Neural cell (in vitro differentiated cells): ENCODE measurements at regions not wholly inside any gene's neighbourhood (a gene's known extent, or its start where the extent isn't known, plus 50 kb on each side); places are given as distances from the start of the nearest gene placed in this dataset.

Experiments used
- H2AFZ ChIP-seq: fragments of 200-600, 300-800 bp; sonication (generic), shearing (Covaris generic); 2 replicates; pipeline ENCODE4 v1.6.0; 2014; ENCODE audit warnings: low read depth, mild to moderate bottlenecking, antibody characterized with exemption, low read length, moderate library complexity
- H3F3A ChIP-seq: fragments of 200-600 bp; shearing (Covaris generic); 2 replicates; pipeline ENCODE4 v1.6.1; 2016; ENCODE audit warnings: mild to moderate bottlenecking, moderate library complexity, mixed read lengths, antibody characterized with exemption, low read length; ENCODE audit not compliant: insufficient read depth, poor library complexity, severe bottlenecking
- H3K27ac ChIP-seq: fragments of 200-600, 300-800 bp; sonication (generic), shearing (Covaris generic); 2 replicates; pipeline ENCODE4 v1.5.1; 2014; ENCODE audit warnings: mild to moderate bottlenecking, low read length, moderate library complexity
- H3K27me3 ChIP-seq: fragments of 300-800, 200-600 bp; sonication (generic), shearing (Covaris generic); 2 replicates; pipeline ENCODE4 v1.6.0; 2014; ENCODE audit warnings: mild to moderate bottlenecking, low read depth, low read length, moderate library complexity; ENCODE audit not compliant: insufficient read depth
- H3K36me3 ChIP-seq: fragments of 300-800, 200-600 bp; sonication (generic), shearing (Covaris generic); 2 replicates; pipeline ENCODE4 v1.5.1; 2014; ENCODE audit warnings: mild to moderate bottlenecking, antibody characterized with exemption, low read length, moderate library complexity; ENCODE audit not compliant: insufficient read depth
- H3K4me2 ChIP-seq: fragments of 300-800, 200-600 bp; sonication (generic), shearing (Covaris generic); 2 replicates; pipeline ENCODE4 v1.6.0; 2014; ENCODE audit warnings: mild to moderate bottlenecking, low read length
- H3K4me3 ChIP-seq: fragments of 300-800, 200-600 bp; sonication (generic), shearing (Covaris generic); 2 replicates; pipeline ENCODE4 v1.5.1; 2014; ENCODE audit warnings: mild to moderate bottlenecking, low read length, moderate library complexity
- H3K79me2 ChIP-seq: fragments of 200-600 bp; shearing (Covaris generic); replicated peaks from 2 replicates; pipeline ENCODE4 v1.6.0; 2014; ENCODE audit warnings: mild to moderate bottlenecking, low read length, moderate library complexity; ENCODE audit not compliant: insufficient read depth
- H3K9ac ChIP-seq: fragments of 300-800, 200-600 bp; sonication (generic), shearing (Covaris generic); 2 replicates; pipeline ENCODE4 v1.6.1; 2016; ENCODE audit warnings: mild to moderate bottlenecking, low read length, mixed read lengths
- H3K9me2 ChIP-seq: fragments of 200-600 bp; shearing (Covaris generic); 2 replicates; pipeline ENCODE4 v1.6.1; 2016; ENCODE audit warnings: mild to moderate bottlenecking, low read length, mixed read lengths; ENCODE audit not compliant: insufficient read depth
- H3K9me3 ChIP-seq: fragments of 200-600, 300-800 bp; sonication (generic), shearing (Covaris generic); 2 replicates; pipeline ENCODE4 v1.6.1; 2016; ENCODE audit warnings: mild to moderate bottlenecking, mixed run types, low read length, moderate library complexity, mixed read lengths
- H4K20me1 ChIP-seq: fragments of 200-600 bp; shearing (Covaris generic); 2 replicates; pipeline ENCODE4 v1.6.1; 2016; ENCODE audit warnings: mild to moderate bottlenecking, mixed run types; ENCODE audit not compliant: insufficient read depth
- EP300 ChIP-seq: fragments of 450-650 bp; conservative IDR thresholded peaks from 2 replicates; pipeline ENCODE4 v1.6.1; 2014; ENCODE audit warnings: antibody characterized with exemption, mild to moderate bottlenecking, moderate library complexity; ENCODE audit not compliant: poor library complexity, severe bottlenecking
- EZH2 ChIP-seq: fragments of 200-600, 300-800 bp; shearing (Covaris generic), sonication (generic); IDR thresholded peaks from 2 replicates; pipeline ENCODE4 v1.6.1; 2014; ENCODE audit warnings: antibody characterized with exemption, low read length, borderline replicate concordance, mild to moderate bottlenecking; ENCODE audit not compliant: insufficient read depth, poor library complexity, severe bottlenecking
- MXI1 ChIP-seq: fragments of 450-650 bp; conservative IDR thresholded peaks from 2 replicates; pipeline ENCODE4 v1.6.1; 2014; ENCODE audit warnings: antibody characterized with exemption, mild to moderate bottlenecking; ENCODE audit not compliant: poor library complexity, severe bottlenecking
- POLR2AphosphoS5 ChIP-seq: IDR thresholded peaks from 2 replicates; pipeline ENCODE4 v1.6.1; 2012
- RAD21 ChIP-seq: fragments of 450-650 bp; conservative IDR thresholded peaks from 2 replicates; pipeline ENCODE4 v1.6.1; 2014; ENCODE audit warnings: antibody characterized with exemption, mild to moderate bottlenecking, moderate library complexity
- SMC3 ChIP-seq: fragments of 450-650 bp; conservative IDR thresholded peaks from 2 replicates; pipeline ENCODE4 v1.6.1; 2014; ENCODE audit warnings: antibody characterized with exemption, mild to moderate bottlenecking, moderate library complexity; ENCODE audit not compliant: poor library complexity
- TAF1 ChIP-seq: IDR thresholded peaks from 2 replicates; pipeline ENCODE4 v1.6.1; 2012; ENCODE audit warnings: low read depth
- TF ChIP-seq, protein P1 (sequence below): IDR thresholded peaks from 2 replicates; pipeline ENCODE4 v1.6.1; 2012; ENCODE audit warnings: borderline replicate concordance
- TF ChIP-seq, protein P2 (sequence below): fragments of 450-650 bp; IDR thresholded peaks from 2 replicates; pipeline ENCODE4 v1.5.1; 2014; ENCODE audit warnings: antibody characterized with exemption, mild to moderate bottlenecking, moderate library complexity; ENCODE audit not compliant: poor library complexity, severe bottlenecking

DNA sequence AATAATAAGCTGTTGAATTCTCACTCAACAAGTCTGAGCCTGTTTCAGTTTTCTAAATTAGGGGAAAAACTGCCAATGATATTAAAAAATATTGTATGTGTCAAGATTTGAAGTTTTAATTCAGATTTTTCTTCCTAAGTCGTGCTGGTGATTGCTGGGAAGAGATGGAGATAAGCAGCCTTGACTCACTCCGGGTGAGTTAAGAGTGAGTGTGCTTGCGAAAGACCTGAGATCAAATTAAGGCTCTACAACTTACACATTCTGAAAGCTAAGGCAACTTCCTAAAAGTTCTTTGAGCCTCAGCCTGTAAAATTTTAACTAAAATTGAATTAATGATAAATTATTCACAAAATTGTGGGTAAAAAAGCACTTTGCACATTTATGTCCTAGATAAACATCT lies 1441.2 kb downstream of the PCDH7 start:
- Histone ChIP-seq H3F3A (no peaks in the 10 kb centered on the region), H3K9me2 (no peaks in the 10 kb centered on the region), H3K27me3 (no peaks in the 10 kb centered on the region), H3K27ac (no peak overlapping the region), H2AFZ (no peak overlapping the region), H3K9me3 (no peaks in the 10 kb centered on the region), H3K4me3 (no peak overlapping the region), H3K79me2 (no peaks in the 10 kb centered on the region), H3K9ac (no peak overlapping the region), H3K36me3 (no peaks in the 10 kb centered on the region), H3K4me2 (no peak overlapping the region), H4K20me1 (no peaks in the 10 kb centered on the region)
- TF ChIP-seq EZH2 (no peak), EP300 (no peak), POLR2AphosphoS5 (no peak), SMC3 (no peak), MXI1 (no peak), RAD21 (no peak), TAF1 (no peak)
- TF ChIP-seq, protein P1, sequence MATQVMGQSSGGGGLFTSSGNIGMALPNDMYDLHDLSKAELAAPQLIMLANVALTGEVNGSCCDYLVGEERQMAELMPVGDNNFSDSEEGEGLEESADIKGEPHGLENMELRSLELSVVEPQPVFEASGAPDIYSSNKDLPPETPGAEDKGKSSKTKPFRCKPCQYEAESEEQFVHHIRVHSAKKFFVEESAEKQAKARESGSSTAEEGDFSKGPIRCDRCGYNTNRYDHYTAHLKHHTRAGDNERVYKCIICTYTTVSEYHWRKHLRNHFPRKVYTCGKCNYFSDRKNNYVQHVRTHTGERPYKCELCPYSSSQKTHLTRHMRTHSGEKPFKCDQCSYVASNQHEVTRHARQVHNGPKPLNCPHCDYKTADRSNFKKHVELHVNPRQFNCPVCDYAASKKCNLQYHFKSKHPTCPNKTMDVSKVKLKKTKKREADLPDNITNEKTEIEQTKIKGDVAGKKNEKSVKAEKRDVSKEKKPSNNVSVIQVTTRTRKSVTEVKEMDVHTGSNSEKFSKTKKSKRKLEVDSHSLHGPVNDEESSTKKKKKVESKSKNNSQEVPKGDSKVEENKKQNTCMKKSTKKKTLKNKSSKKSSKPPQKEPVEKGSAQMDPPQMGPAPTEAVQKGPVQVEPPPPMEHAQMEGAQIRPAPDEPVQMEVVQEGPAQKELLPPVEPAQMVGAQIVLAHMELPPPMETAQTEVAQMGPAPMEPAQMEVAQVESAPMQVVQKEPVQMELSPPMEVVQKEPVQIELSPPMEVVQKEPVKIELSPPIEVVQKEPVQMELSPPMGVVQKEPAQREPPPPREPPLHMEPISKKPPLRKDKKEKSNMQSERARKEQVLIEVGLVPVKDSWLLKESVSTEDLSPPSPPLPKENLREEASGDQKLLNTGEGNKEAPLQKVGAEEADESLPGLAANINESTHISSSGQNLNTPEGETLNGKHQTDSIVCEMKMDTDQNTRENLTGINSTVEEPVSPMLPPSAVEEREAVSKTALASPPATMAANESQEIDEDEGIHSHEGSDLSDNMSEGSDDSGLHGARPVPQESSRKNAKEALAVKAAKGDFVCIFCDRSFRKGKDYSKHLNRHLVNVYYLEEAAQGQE = no peak
- TF ChIP-seq, protein P2, sequence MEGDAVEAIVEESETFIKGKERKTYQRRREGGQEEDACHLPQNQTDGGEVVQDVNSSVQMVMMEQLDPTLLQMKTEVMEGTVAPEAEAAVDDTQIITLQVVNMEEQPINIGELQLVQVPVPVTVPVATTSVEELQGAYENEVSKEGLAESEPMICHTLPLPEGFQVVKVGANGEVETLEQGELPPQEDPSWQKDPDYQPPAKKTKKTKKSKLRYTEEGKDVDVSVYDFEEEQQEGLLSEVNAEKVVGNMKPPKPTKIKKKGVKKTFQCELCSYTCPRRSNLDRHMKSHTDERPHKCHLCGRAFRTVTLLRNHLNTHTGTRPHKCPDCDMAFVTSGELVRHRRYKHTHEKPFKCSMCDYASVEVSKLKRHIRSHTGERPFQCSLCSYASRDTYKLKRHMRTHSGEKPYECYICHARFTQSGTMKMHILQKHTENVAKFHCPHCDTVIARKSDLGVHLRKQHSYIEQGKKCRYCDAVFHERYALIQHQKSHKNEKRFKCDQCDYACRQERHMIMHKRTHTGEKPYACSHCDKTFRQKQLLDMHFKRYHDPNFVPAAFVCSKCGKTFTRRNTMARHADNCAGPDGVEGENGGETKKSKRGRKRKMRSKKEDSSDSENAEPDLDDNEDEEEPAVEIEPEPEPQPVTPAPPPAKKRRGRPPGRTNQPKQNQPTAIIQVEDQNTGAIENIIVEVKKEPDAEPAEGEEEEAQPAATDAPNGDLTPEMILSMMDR = no peak

DNA sequence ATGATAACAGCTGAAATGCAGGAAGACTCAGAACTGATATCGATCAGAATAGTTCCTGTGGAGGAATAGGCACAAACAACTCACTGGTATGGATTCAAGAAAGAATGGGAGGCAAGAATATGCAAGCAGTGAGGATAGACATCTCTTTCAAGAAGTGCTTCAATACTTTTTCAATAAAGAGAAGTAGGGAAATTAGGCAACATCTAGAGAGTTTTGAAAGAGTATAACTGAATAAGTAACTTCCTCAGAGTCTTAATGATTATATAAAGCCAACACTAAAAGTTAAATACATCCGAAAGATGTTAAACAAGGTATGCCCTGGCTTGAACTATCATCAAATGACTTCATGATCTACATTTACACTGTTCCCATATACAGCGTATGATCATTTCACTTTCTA lies 1443.0 kb downstream of the PCDH7 start:
- H2AFZ ChIP-seq = no peak overlapping the region
- H3F3A ChIP-seq = no peaks in the 10 kb centered on the region
- no peaks in the 10 kb centered on the region for H3K36me3 ChIP-seq
- H3K9ac ChIP-seq = no peak overlapping the region
- H3K9me2 ChIP-seq = no peaks in the 10 kb centered on the region
- no peaks in the 10 kb centered on the region for H3K27me3 ChIP-seq
- H3K4me3 ChIP-seq = no peak overlapping the region
- H3K4me2 ChIP-seq = no peak overlapping the region
- TF ChIP-seq, protein P2 = no peak
- TF ChIP-seq EZH2 (no peak), MXI1 (no peak), SMC3 (no peak), EP300 (no peak), POLR2AphosphoS5 (no peak)
- TF ChIP-seq, protein P1 = no peak
- no peak overlapping the region for H3K27ac ChIP-seq
- no peaks in the 10 kb centered on the region for H3K9me3 ChIP-seq
- H3K79me2 ChIP-seq = no peaks in the 10 kb centered on the region
- no peaks in the 10 kb centered on the region for H4K20me1 ChIP-seq
